ENCODE measurements at regions not wholly inside any gene's neighbourhood (a gene's known extent, or its start where the extent isn't known, plus 50 kb on each side); places are given as distances from the start of the nearest gene placed in this dataset.

DNA sequence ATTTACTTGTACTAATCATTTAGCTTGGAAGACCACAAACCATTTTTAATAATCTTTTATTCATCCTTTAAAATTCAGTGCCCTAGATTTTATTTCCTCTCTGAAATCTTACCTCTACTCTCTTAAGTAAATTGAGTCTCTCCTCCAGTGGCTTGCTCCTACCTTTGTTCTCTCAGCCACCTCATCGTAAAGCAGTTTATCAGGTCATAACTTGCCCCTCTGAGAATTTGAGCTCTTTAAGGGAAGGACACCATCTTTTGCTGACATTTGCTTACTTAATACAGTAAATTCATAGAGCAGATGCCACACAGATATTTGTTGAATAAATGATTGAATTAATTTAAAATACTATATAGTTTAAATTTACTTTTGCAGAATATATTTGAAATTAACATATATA lies 794.3 kb downstream of the C12orf50 start:
- no peak for DNase-seq

GRCh38 chr12:87233671-87234070 lies 795.5 kb downstream of the C12orf50 start:
- 57% methylated on average over 1 of the region's 1 CpG for WGBS (ENCODE audit: insufficient coverage, low coverage, low lambda C conversion rate, missing lambda C conversion rate)
- TF ChIP-seq POLR2A (IDR thresholded peaks at IDR 0.05), result no peak
- TF ChIP-seq, protein P1, sequence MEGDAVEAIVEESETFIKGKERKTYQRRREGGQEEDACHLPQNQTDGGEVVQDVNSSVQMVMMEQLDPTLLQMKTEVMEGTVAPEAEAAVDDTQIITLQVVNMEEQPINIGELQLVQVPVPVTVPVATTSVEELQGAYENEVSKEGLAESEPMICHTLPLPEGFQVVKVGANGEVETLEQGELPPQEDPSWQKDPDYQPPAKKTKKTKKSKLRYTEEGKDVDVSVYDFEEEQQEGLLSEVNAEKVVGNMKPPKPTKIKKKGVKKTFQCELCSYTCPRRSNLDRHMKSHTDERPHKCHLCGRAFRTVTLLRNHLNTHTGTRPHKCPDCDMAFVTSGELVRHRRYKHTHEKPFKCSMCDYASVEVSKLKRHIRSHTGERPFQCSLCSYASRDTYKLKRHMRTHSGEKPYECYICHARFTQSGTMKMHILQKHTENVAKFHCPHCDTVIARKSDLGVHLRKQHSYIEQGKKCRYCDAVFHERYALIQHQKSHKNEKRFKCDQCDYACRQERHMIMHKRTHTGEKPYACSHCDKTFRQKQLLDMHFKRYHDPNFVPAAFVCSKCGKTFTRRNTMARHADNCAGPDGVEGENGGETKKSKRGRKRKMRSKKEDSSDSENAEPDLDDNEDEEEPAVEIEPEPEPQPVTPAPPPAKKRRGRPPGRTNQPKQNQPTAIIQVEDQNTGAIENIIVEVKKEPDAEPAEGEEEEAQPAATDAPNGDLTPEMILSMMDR (IDR thresholded peaks at IDR 0.05), result no peak
- no peaks in the 10 kb centered on the region for H3K27me3 ChIP-seq
- no peak for ATAC-seq
- no peaks in the 10 kb centered on the region for H3K4me1 ChIP-seq
- H3K9me3 ChIP-seq, result no peaks in the 10 kb centered on the region
- no peak for DNase-seq
- no peaks in the 10 kb centered on the region for H3K36me3 ChIP-seq
- no peak overlapping the region for H3K27ac ChIP-seq
- H3K4me3 ChIP-seq, result no peak overlapping the region
- intact Hi-C loops (cut with DNase I), result no loop called here

More for the DNA sequence above, 794.3 kb downstream of the C12orf50 start:
- WGBS (ENCODE audit: insufficient coverage, low coverage, low lambda C conversion rate, missing lambda C conversion rate), result 50% methylated on average over 1 of the region's 1 CpG
- intact Hi-C loops (cut with DNase I), result no loop called here
- H3K4me1 ChIP-seq, result no peaks in the 10 kb centered on the region
- no peaks in the 10 kb centered on the region for H3K36me3 ChIP-seq
- H3K9me3 ChIP-seq, result no peaks in the 10 kb centered on the region
- H3K27ac ChIP-seq, result no peak overlapping the region
- ATAC-seq, result no peak
- H3K4me3 ChIP-seq, result no peak overlapping the region
- no peaks in the 10 kb centered on the region for H3K27me3 ChIP-seq
- TF ChIP-seq, protein P1 (IDR thresholded peaks at IDR 0.05), result no peak
- no peak for TF ChIP-seq POLR2A (IDR thresholded peaks at IDR 0.05)

DNA sequence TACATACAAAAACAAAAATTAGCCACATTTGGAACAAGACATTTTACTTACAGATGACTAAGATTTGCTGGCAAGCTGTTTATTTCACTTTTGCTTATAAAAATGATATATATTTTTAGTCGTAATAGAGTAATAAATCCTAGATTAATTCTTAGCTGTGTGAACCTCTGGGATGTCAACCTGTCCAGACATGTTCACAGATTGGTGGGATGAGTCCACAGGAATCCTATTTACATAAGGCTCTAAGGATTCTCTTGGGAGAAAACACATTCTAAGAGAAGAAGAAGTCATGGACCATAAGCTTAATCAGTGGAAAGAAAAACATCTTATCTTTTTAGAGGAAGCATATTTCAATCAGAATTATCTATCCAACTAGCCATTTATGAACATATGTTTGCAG lies 797.4 kb downstream of the C12orf50 start:
- no peaks in the 10 kb centered on the region for H3K4me1 ChIP-seq
- TF ChIP-seq, protein P1 (IDR thresholded peaks at IDR 0.05), result no peak
- no peak for TF ChIP-seq POLR2A (IDR thresholded peaks at IDR 0.05)
- no peaks in the 10 kb centered on the region for H3K36me3 ChIP-seq
- H3K9me3 ChIP-seq, result no peaks in the 10 kb centered on the region
- H3K27me3 ChIP-seq, result no peaks in the 10 kb centered on the region
- no peak overlapping the region for H3K4me3 ChIP-seq
- intact Hi-C loops (cut with DNase I), result no loop called here
- H3K27ac ChIP-seq, result no peak overlapping the region
- no peak for ATAC-seq
- 35% methylated on average over 1 of the region's 1 CpG for WGBS (ENCODE audit: insufficient coverage, low coverage, low lambda C conversion rate, missing lambda C conversion rate)
- no peak for DNase-seq

DNA sequence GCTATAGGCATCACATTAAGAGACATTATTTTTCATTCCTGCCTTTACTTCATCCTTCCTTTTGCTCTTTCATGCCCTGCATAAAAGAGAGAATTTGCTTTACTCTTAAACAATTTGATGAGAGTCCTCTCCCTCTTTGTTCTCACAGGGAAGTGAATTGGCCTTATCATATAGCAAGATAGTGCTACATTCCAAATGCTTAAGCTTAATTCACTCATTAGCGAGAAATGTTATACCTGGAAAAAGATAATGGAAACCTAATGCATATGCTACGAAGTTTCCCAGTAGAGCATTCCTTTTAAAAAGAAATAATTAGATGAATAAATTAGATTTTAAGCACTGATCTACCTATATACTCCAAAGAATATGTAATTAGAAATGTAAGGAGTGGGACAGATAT lies 798.8 kb downstream of the C12orf50 start:
- Histone ChIP-seq H3K4me1 (no peaks in the 10 kb centered on the region), H3K36me3 (no peaks in the 10 kb centered on the region), H3K27me3 (no peaks in the 10 kb centered on the region), H3K4me3 (no peak overlapping the region), H3K27ac (no peak overlapping the region), H3K9me3 (no peaks in the 10 kb centered on the region)
- intact Hi-C loops (cut with DNase I), result no loop called here
- DNase-seq (no peak), ATAC-seq (no peak)
- 47% methylated on average over 2 of the region's 2 CpGs for WGBS (ENCODE audit: insufficient coverage, low coverage, low lambda C conversion rate, missing lambda C conversion rate)
- TF ChIP-seq, protein P1 (IDR thresholded peaks at IDR 0.05), result no peak
- TF ChIP-seq POLR2A (IDR thresholded peaks at IDR 0.05), result no peak

DNA sequence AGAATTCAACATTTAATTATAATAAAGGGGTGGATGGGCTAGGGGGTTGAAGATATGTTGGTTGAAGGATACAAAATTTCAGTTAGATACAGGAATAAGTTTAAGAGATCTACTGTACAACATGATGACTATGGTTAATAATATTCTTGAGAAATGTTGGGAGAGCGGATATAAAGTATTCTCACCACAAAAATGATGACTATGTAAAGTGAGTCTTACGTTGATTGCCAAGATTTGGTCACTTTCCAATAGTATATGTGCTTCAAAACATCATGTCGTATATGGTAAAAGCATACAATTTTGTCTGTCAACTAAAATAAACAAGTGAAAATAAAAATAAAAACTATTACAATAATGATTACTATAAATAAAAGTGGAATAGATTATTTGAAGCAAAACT lies 802.0 kb downstream of the C12orf50 start:
- Histone ChIP-seq H3K4me3 (no peak overlapping the region), H3K4me1 (no peaks in the 10 kb centered on the region), H3K9me3 (no peaks in the 10 kb centered on the region), H3K27ac (no peak overlapping the region), H3K36me3 (no peaks in the 10 kb centered on the region), H3K27me3 (no peaks in the 10 kb centered on the region)
- DNase-seq (no peak), ATAC-seq (no peak)
- TF ChIP-seq POLR2A (IDR thresholded peaks at IDR 0.05), result no peak
- TF ChIP-seq, protein P1 (IDR thresholded peaks at IDR 0.05), result no peak
- intact Hi-C loops (cut with DNase I), result no loop called here
- 68% methylated on average over 3 of the region's 3 CpGs for WGBS (ENCODE audit: insufficient coverage, low coverage, low lambda C conversion rate, missing lambda C conversion rate)
